ENCODE measurements at regions not wholly inside any gene's neighbourhood (a gene's known extent, or its start where the extent isn't known, plus 50 kb on each side); places are given as distances from the start of the nearest gene placed in this dataset.
A peak's percentile ranks its signal among the peaks of the same experiment; 100 is the strongest.

- Histone ChIP-seq H3K27ac (ENCODE audit: insufficient read length, low read depth, low read length) (no peak overlapping the region), H3K23ac (ENCODE audit: insufficient read length, low read depth, low read length) (no peak overlapping the region), H2BK20ac (ENCODE audit: low read depth, low read length, poor library complexity, severe bottlenecking) (no peak overlapping the region), H3K4ac (ENCODE audit: low read depth, low read length) (no peak overlapping the region), H2AFZ (ENCODE audit: low read length) (no peak overlapping the region), H3K14ac (ENCODE audit: insufficient read depth, low read length) (no peak overlapping the region), H3T11ph (ENCODE audit: low read length) (no peak overlapping the region), H3K9ac (ENCODE audit: extremely low read depth, insufficient read length, low read length) (no peak overlapping the region), H2BK120ac (ENCODE audit: low read depth, low read length, poor library complexity, severe bottlenecking) (no peak overlapping the region), H3K4me1 (ENCODE audit: insufficient read depth, low read length) (no peaks in the 10 kb centered on the region), H4K8ac (replicated peaks; ENCODE audit: insufficient read length, low read depth, low read length) (no peak overlapping the region), H3K56ac (ENCODE audit: insufficient read length, low read depth, low read length) (no peak overlapping the region), H2BK5ac (ENCODE audit: insufficient read length, low read length) (no peak overlapping the region), H3K79me1 (ENCODE audit: insufficient read depth, low read depth, low read length, poor library complexity, severe bottlenecking) (no peaks in the 10 kb centered on the region), H4K5ac (ENCODE audit: insufficient read length, low read depth, low read length) (no peak overlapping the region), H3K18ac (ENCODE audit: insufficient read length, low read depth, low read length) (no peak overlapping the region), H3K79me2 (ENCODE audit: insufficient read depth, low read length) (no peaks in the 10 kb centered on the region), H2AK5ac (ENCODE audit: insufficient read length, low read length) (no peak overlapping the region), H3K4me2 (ENCODE audit: insufficient read depth, insufficient read length, low read length) (no peak overlapping the region), H4K20me1 (ENCODE audit: control insufficient read depth, insufficient read depth, insufficient read length) (no peaks in the 10 kb centered on the region), H2BK12ac (ENCODE audit: insufficient read length, low read depth, low read length) (no peak overlapping the region), H3K27me3 (ENCODE audit: insufficient read depth, low read length) (no peaks in the 10 kb centered on the region), H4K91ac (ENCODE audit: insufficient read length, low read depth, low read length) (no peak overlapping the region), H3K9me3 (ENCODE audit: control insufficient read depth, low read depth, low read length) (no peaks in the 10 kb centered on the region), H3K23me2 (ENCODE audit: insufficient read length, low read depth, low read length, poor library complexity, severe bottlenecking) (no peaks in the 10 kb centered on the region), H2BK15ac (ENCODE audit: low read depth, low read length) (no peak overlapping the region)
- H3K9me3 Mint-ChIP-seq: peaks cover 5 to 6% of the 10 kb centered on the region in 2 experiments; a peak in 4 of 5 replicates
- H3K27me3 Mint-ChIP-seq (ENCODE audit: low read depth): no peaks in the 10 kb centered on the region; the same call in 1 of the 2 replicates
- peaks cover 8 to 9% of the 10 kb centered on the region in 2 experiments for H3K4me1 Mint-ChIP-seq
- no CpG with 5 or more reads among the region's 3 CpGs for WGBS (ENCODE audit: extremely low coverage, insufficient read length, low lambda C conversion rate)
- DNase-seq: no peak
- no peak overlapping the region for H3K4me3 Mint-ChIP-seq
- H3K36me3 Mint-ChIP-seq (ENCODE audit: insufficient read depth in 1 of 3, low read depth in 3 of 3): no peaks in the 10 kb centered on the region; a peak in 1 of 7 replicates
- H3K27ac Mint-ChIP-seq: peak overlapping the region; percentile 37 to 87 (median 71); a peak in 4 of 7 replicates
- TF ChIP-seq, protein P1, sequence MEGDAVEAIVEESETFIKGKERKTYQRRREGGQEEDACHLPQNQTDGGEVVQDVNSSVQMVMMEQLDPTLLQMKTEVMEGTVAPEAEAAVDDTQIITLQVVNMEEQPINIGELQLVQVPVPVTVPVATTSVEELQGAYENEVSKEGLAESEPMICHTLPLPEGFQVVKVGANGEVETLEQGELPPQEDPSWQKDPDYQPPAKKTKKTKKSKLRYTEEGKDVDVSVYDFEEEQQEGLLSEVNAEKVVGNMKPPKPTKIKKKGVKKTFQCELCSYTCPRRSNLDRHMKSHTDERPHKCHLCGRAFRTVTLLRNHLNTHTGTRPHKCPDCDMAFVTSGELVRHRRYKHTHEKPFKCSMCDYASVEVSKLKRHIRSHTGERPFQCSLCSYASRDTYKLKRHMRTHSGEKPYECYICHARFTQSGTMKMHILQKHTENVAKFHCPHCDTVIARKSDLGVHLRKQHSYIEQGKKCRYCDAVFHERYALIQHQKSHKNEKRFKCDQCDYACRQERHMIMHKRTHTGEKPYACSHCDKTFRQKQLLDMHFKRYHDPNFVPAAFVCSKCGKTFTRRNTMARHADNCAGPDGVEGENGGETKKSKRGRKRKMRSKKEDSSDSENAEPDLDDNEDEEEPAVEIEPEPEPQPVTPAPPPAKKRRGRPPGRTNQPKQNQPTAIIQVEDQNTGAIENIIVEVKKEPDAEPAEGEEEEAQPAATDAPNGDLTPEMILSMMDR (conservative IDR thresholded peaks at IDR 0.05): no peak
Measured at GRCh38 chr4:60657041-60657440, 543.1 kb upstream of the ADGRL3 start.

Data from H9 (cell line).